GM13977 (cell line): ENCODE measurements at regions not wholly inside any gene's neighbourhood (a gene's known extent, or its start where the extent isn't known, plus 50 kb on each side); places are given as distances from the start of the nearest gene placed in this dataset.

ENCODE experiments used
- DNase-seq: peaks from one replicate; pipeline ENCODE4 v3.0.0; 2012; ENCODE audit warnings: low spot score
- in situ Hi-C: fragments of 300-500 bp; cut with MboI; formaldehyde crosslinking; loops from one replicate; pipeline ENCODE4 v1.12.0; 2022; ENCODE audit warnings: low sequenced_read_pairs, low pct_unique_long_range_greater_than_20kb, mixed read lengths, inconsistent platforms; ENCODE audit not compliant: unreplicated experiment
- TF ChIP-seq, protein P1 (sequence below): IDR thresholded peaks from 2 replicates; pipeline ENCODE4 v1.5.1; 2012; ENCODE audit warnings: mild to moderate bottlenecking, control low read depth; ENCODE audit not compliant: insufficient read depth; ENCODE audit errors: extremely low read depth, missing control alignments

DNA sequence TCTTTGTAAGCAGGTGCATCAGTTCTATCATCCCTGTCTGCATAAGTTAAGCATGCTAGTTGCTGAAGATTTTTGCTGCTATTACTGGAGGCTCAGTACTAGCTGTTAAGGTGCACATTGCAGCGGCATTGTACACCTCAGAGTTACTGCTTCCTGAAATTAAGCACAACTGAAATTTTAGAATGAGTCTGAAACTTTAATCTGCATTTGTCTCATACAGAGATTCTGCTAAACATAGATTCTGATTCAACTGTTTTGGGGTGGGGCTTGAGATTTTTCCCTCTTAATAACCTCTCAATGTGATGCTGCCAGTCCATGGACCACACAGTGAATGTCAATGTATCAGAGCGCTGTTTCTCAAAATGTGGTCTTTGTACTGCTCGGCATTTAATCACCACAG lies 585.7 kb upstream of the GCFC2 start:
- TF ChIP-seq, protein P1, sequence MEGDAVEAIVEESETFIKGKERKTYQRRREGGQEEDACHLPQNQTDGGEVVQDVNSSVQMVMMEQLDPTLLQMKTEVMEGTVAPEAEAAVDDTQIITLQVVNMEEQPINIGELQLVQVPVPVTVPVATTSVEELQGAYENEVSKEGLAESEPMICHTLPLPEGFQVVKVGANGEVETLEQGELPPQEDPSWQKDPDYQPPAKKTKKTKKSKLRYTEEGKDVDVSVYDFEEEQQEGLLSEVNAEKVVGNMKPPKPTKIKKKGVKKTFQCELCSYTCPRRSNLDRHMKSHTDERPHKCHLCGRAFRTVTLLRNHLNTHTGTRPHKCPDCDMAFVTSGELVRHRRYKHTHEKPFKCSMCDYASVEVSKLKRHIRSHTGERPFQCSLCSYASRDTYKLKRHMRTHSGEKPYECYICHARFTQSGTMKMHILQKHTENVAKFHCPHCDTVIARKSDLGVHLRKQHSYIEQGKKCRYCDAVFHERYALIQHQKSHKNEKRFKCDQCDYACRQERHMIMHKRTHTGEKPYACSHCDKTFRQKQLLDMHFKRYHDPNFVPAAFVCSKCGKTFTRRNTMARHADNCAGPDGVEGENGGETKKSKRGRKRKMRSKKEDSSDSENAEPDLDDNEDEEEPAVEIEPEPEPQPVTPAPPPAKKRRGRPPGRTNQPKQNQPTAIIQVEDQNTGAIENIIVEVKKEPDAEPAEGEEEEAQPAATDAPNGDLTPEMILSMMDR: no peak
- in situ Hi-C loops: no loop called here
- DNase-seq: no peak

- in situ Hi-C loops: no loop called here
- TF ChIP-seq, protein P1: no peak
- DNase-seq: no peak
Observed at GRCh38 chr2:76295762-76296161, 585.0 kb upstream of the GCFC2 start.

DNA sequence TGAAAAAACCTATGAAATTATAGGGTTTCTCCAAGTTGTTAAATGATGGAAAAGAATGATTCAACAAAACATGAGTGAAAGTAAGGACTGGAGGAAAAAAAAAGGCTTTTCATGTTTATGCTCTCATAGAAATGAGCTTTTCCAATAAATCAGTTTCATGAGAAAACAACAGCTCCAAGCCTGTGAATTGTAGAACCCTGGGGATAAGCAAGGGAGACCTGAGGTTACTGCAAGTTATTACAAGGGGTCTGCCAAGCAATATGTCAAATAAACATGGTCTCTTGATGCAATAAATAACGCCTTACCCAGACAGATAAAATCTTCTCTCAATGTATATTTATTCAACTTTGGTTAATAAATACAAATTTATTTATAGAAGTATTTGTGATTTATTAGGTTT lies 577.9 kb upstream of the GCFC2 start:
- DNase-seq: no peak
- in situ Hi-C loops: no loop called here
- TF ChIP-seq, protein P1: no peak

DNA sequence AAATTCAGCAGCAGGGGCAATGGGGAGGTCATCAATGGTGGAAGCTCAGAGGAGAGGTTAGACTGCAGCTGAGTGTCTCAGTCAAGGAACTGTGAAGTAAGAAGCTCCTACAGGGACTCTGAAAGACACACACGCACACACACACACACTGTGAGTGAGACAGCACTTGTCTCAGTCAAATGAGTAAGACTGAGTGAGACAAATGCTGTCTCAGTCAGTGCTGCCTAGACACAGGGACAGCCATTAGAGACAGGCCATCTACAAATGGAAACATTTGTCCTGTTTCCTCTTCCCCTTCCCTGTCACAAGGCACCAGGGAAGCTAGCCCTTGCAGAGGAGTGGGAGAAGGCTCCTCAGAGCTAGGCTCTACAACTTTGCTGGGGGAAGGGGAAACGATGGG lies 577.4 kb upstream of the GCFC2 start:
- in situ Hi-C loops: no loop called here
- TF ChIP-seq, protein P1: no peak
- no peak for DNase-seq

DNA sequence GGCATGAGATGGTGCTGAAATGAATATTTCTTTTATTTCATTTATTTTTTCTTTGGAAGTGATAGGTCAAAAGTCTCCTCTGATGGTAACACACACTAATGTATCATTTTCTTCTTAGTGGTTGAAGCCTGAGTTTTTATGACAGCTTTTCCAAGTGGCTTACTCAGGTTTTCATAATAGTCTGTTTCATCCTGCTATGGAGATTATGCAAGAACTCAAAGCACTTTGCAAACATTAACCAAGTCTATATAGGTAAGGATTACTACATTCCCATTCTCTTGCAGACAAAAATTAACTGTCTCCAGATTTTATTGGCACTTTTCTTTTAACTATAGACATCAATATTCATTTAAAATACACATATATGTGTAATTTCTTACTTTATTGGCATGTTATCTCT lies 572.6 kb upstream of the GCFC2 start:
- TF ChIP-seq, protein P1: no peak
- in situ Hi-C loops: no loop called here

GRCh38 chr2:76281156-76281841 lies 570.6 kb upstream of the GCFC2 start:
- TF ChIP-seq, protein P1: no peak
- DNase-seq: no peak
- in situ Hi-C loops: no loop called here

More for the DNA sequence above, 572.6 kb upstream of the GCFC2 start:
- DNase-seq: no peak
